ENCODE measurements at regions not wholly inside any gene's neighbourhood (a gene's known extent, or its start where the extent isn't known, plus 50 kb on each side); places are given as distances from the start of the nearest gene placed in this dataset.
"Not testable (repeated sequence)": the region's sequence is repeated elsewhere in the genome, so short reads cannot be mapped to it uniquely, and the experiment has no call there.

DNA sequence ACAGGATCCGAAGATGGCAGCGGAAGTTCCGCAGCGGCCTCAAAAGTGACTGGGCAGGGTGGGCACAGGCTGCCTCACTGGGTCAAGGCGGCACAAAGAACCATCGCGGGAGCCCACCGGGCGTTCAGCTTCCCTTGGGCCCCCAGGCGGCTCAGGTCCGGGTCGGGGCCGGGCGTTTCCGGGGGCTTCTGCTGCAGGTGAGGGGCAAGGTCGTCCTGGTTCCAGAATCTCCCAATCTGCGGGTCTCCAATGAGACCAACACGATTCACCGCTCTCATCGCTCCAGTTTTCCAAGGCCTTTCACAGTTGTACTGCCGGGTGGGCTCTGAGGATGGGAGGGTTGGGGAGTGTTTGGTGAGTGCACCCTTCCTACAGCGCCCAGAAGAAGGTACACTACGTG, 165.0 kb upstream of the NOTCH2NLA start:
- TF ChIP-seq TFCP2L1 (CRISPR knock-in tag; IDR thresholded peaks at IDR 0.05); POLR2A (IDR thresholded peaks at IDR 0.05; ENCODE audit: low read length); CTCF (IDR thresholded peaks at IDR 0.05); ZFP36 (IDR thresholded peaks at IDR 0.05; ENCODE audit: borderline replicate concordance, partially characterized antibody); HMGXB4 (CRISPR knock-in tag; IDR thresholded peaks at IDR 0.05; ENCODE audit: borderline replicate concordance); RFX5 (IDR thresholded peaks at IDR 0.05); BHLHE40 (IDR thresholded peaks at IDR 0.05; ENCODE audit: low read depth, low read length); HEYL (CRISPR knock-in tag; IDR thresholded peaks at IDR 0.05); EHMT2 (IDR thresholded peaks at IDR 0.05; ENCODE audit: low read depth); CBX8 (IDR thresholded peaks at IDR 0.05): not testable (repeated sequence)
- TF ChIP-seq, protein P1, sequence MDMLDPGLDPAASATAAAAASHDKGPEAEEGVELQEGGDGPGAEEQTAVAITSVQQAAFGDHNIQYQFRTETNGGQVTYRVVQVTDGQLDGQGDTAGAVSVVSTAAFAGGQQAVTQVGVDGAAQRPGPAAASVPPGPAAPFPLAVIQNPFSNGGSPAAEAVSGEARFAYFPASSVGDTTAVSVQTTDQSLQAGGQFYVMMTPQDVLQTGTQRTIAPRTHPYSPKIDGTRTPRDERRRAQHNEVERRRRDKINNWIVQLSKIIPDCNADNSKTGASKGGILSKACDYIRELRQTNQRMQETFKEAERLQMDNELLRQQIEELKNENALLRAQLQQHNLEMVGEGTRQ (IDR thresholded peaks at IDR 0.05): not testable (repeated sequence)

All from A549 (cell line).